Lower leg skin (tissue), 4 donors: ENCODE measurements at regions not wholly inside any gene's neighbourhood (a gene's known extent, or its start where the extent isn't known, plus 50 kb on each side); places are given as distances from the start of the nearest gene placed in this dataset.
"Not testable (repeated sequence)": the region's sequence is repeated elsewhere in the genome, so short reads cannot be mapped to it uniquely, and the experiment has no call there.

ENCODE experiments used
- DNase-seq, 2 donors: peaks; one replicate each; pipeline ENCODE4 v3.0.0-alpha.2; 2019; ENCODE audit warnings: low spot score in 2 of 2
- H3K4me3 ChIP-seq: fragments of 200-600 bp; sonication (generic); 2 replicates; pipeline ENCODE4 v1.5.1; 2017; ENCODE audit warnings: mild to moderate bottlenecking, low read depth; ENCODE audit not compliant: poor library complexity, severe bottlenecking
- POLR2A ChIP-seq, 2 donors: fragments of 450-650 bp; IDR thresholded peaks; one replicate each; pipeline ENCODE4 v1.6.1; 2016 to 2017; ENCODE audit warnings: antibody characterized with exemption in 2 of 2, mild to moderate bottlenecking in 1 of 2, moderate library complexity in 1 of 2
- WGBS, 2 donors: methylation state at CpG; one replicate each; pipeline ENCODE4 v1.1.5; 2018; 5-methylcytosine and 5-hydroxymethylcytosine counted together
- intact Hi-C: fragments of 100-400 bp; cut with DNase I; formaldehyde crosslinking; loops from one replicate; pipeline ENCODE4 v1.15.0; 2023; ENCODE audit warnings: low total_unique reads
- TF ChIP-seq, protein P1 (sequence below), 3 donors: fragments of 450-650 bp; IDR thresholded peaks; one replicate each; pipeline ENCODE4 v1.5.1; 2016; ENCODE audit warnings: antibody characterized with exemption in 3 of 3, mild to moderate bottlenecking in 3 of 3, moderate library complexity in 2 of 3

DNA sequence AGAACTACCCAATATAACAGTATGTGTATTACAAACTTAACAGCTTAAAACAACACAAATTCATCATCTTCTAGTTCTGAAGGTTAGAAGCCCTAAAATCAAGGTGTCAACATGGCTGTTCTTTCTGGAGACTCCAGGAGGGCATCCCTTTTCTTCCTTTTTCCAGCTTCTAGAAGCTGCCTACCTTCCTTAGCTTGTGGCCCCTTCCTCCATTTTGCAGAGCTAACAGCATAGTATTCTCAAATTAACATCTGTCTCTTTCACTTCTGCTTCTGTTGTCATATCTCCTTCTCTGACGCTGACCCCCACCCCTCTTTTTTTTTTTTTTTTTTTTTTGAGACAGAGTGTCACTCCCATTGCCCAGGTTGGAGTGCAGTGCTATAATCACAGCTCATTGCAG is 52.8 kb upstream of the AKIRIN2 start:
- TF ChIP-seq, protein P1, sequence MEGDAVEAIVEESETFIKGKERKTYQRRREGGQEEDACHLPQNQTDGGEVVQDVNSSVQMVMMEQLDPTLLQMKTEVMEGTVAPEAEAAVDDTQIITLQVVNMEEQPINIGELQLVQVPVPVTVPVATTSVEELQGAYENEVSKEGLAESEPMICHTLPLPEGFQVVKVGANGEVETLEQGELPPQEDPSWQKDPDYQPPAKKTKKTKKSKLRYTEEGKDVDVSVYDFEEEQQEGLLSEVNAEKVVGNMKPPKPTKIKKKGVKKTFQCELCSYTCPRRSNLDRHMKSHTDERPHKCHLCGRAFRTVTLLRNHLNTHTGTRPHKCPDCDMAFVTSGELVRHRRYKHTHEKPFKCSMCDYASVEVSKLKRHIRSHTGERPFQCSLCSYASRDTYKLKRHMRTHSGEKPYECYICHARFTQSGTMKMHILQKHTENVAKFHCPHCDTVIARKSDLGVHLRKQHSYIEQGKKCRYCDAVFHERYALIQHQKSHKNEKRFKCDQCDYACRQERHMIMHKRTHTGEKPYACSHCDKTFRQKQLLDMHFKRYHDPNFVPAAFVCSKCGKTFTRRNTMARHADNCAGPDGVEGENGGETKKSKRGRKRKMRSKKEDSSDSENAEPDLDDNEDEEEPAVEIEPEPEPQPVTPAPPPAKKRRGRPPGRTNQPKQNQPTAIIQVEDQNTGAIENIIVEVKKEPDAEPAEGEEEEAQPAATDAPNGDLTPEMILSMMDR (IDR thresholded peaks at IDR 0.05), result no peak
- TF ChIP-seq POLR2A (IDR thresholded peaks at IDR 0.05), result no peak
- H3K4me3 ChIP-seq, result no peak overlapping the region
- intact Hi-C loops, result no loop called here
- DNase-seq, result no peak
- 83 to 100% methylated on average over 1 of the region's 1 CpG for WGBS, 2 donors

DNA sequence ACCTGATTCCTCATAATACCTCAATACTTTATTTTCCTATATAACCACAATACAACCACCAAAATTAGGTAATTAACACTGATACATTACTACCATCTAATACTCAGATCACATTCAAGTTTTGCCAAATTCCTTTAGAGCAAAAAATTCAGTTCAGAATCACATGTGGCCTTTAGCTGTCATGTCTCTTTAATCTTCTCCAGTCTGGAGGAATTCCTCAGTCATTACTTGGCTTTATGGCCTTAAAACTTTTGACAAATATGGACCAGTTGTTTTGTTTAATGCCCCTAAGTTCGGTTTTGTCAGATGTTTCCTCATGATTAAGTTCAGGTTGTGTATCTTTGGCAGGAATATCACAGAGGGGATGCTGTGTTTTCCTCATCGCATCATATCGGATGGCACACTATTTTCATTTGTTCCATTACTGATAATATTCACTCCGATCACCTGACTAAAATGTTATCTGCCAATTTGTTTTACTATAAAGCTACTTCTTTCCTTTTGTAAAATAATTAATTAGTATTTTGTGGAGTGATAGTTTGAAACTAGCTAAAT is 51.2 kb upstream of the AKIRIN2 start:
- TF ChIP-seq, protein P1 (IDR thresholded peaks at IDR 0.05), result no peak
- no peak for TF ChIP-seq POLR2A (IDR thresholded peaks at IDR 0.05)
- no peak for DNase-seq
- no peak overlapping the region for H3K4me3 ChIP-seq
- intact Hi-C loops, result no loop called here
- 54% methylated on average over 4 of the region's 4 CpGs for WGBS, 2 donors

DNA sequence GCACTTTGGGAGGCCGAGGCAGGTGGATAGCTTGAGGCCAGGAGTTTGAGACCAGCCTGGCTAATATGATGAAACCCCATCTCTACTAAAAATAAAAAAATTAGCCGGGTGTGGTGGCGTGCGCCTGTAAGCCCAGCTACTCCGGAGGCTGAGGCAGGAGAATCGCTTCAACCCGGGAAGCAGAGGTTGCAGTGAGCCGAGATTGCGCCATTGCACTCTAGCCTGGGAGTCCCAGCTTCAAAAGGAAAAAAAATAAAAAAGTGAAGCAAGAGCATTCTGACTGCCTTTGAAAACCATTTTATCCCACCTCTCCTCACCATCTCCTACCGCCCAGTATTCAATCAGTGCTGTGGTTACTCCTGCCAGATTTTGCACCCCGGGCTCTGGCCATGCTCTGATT is 50.5 kb upstream of the AKIRIN2 start:
- WGBS, 2 donors, result 92 to 94% methylated on average over 11 of the region's 11 CpGs
- intact Hi-C loops, DNase-seq, H3K4me3 ChIP-seq: not testable (repeated sequence)
